ENCODE measurements at regions not wholly inside any gene's neighbourhood (a gene's known extent, or its start where the extent isn't known, plus 50 kb on each side); places are given as distances from the start of the nearest gene placed in this dataset.

- no peak for TF ChIP-seq CTCF (IDR thresholded peaks at IDR 0.05)
- Histone ChIP-seq H3K4me3 (no peak overlapping the region), H3K9me3 (no peaks in the 10 kb centered on the region), H3K27ac (no peak overlapping the region), H3K27me3 (ENCODE audit: insufficient read depth in 3 of 3, low read length in 2 of 3) (no peaks in the 10 kb centered on the region), H3K36me3 (ENCODE audit: insufficient read depth in 1 of 2, low read depth in 1 of 2) (no peaks in the 10 kb centered on the region), H3K4me1 (peaks cover 3% of the 10 kb centered on the region)
- ATAC-seq (no peak), DNase-seq (no peak)
- intact Hi-C loops (cut with DNase I), result loop anchor here in 1 of 2 donors (10.0 kb wide), 1 partner anchor 1776 kb away; no protein-coding TSS in a partner anchor
- 88 to 90% (median 89%) methylated on average over 1 of the region's 1 CpG for WGBS, 3 donors
Observed at GRCh38 chr3:106588739-106589138, 719.9 kb upstream of the CBLB start.

- H3K27me3 ChIP-seq (ENCODE audit: insufficient read depth in 3 of 3, low read length in 2 of 3), result no peaks in the 10 kb centered on the region
- H3K4me3 ChIP-seq, result no peak overlapping the region
- DNase-seq, result no peak
- no peaks in the 10 kb centered on the region for H3K9me3 ChIP-seq
- TF ChIP-seq CTCF (IDR thresholded peaks at IDR 0.05), result no peak
- no peak overlapping the region for H3K27ac ChIP-seq
- H3K4me1 ChIP-seq, result peaks cover 3% of the 10 kb centered on the region
- 86 to 90% (median 87%) methylated on average over 5 of the region's 5 CpGs for WGBS, 3 donors
- H3K36me3 ChIP-seq (ENCODE audit: insufficient read depth in 1 of 2, low read depth in 1 of 2), result no peaks in the 10 kb centered on the region
- intact Hi-C loops (cut with DNase I), result loop anchor here in 1 of 2 donors (10.0 kb wide), 1 partner anchor 1775 kb away; no protein-coding TSS in a partner anchor
- no peak for ATAC-seq
Observed at GRCh38 chr3:106589311-106589942, 720.6 kb upstream of the CBLB start.

DNA sequence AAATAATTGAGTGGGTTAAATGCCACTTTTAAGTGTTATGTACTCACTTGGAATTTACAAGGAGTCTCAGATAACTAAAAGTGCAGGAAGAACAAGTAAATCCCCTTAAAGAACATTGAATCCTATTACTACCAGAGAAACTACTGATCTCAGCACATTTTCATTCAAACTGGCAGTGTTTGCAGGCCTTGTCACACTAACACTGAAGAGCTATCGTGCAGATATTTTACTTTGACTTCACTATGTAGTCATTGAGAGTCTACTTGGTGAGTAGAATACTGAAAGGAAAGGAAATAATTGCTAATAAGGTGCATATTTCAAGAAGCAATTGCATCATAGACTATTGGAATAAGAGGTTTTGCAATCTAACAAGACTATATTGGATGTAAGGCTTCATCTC, 721.4 kb upstream of the CBLB start:
- Histone ChIP-seq H3K9me3 (no peaks in the 10 kb centered on the region), H3K4me3 (no peak overlapping the region), H3K27me3 (ENCODE audit: insufficient read depth in 3 of 3, low read length in 2 of 3) (no peaks in the 10 kb centered on the region), H3K36me3 (ENCODE audit: insufficient read depth in 1 of 2, low read depth in 1 of 2) (no peaks in the 10 kb centered on the region), H3K4me1 (peaks cover 3% of the 10 kb centered on the region), H3K27ac (no peak overlapping the region)
- intact Hi-C loops (cut with DNase I), result no loop called here
- WGBS, 3 donors, result 10 to 41% (median 25%) methylated on average over 1 of the region's 1 CpG
- ATAC-seq (no peak), DNase-seq (no peak)
- TF ChIP-seq CTCF (IDR thresholded peaks at IDR 0.05), result no peak

- TF ChIP-seq CTCF (IDR thresholded peaks at IDR 0.05), result no peak
- DNase-seq (no peak), ATAC-seq (no peak)
- 78 to 89% (median 89%) methylated on average over 2 of the region's 2 CpGs for WGBS, 3 donors
- Histone ChIP-seq H3K27ac (no peak overlapping the region), H3K9me3 (no peaks in the 10 kb centered on the region), H3K4me1 (peaks cover 3% of the 10 kb centered on the region), H3K4me3 (no peak overlapping the region), H3K27me3 (ENCODE audit: insufficient read depth in 3 of 3, low read length in 2 of 3) (no peaks in the 10 kb centered on the region), H3K36me3 (ENCODE audit: insufficient read depth in 1 of 2, low read depth in 1 of 2) (no peaks in the 10 kb centered on the region)
- intact Hi-C loops (cut with DNase I), result no loop called here
Observed at GRCh38 chr3:106593381-106593780, 724.6 kb upstream of the CBLB start.
